ENCODE measurements at regions not wholly inside any gene's neighbourhood (a gene's known extent, or its start where the extent isn't known, plus 50 kb on each side); places are given as distances from the start of the nearest gene placed in this dataset.

GRCh38 chr6:153767127-153767526, 271.9 kb upstream of the OPRM1 start:
- TF ChIP-seq CTCF (IDR thresholded peaks at IDR 0.05) (no peak), POLR2A (IDR thresholded peaks at IDR 0.05) (no peak)

All from prostate gland (tissue), 2 donors.